Fibroblast of skin of right quadriceps (primary cell): ENCODE measurements at regions not wholly inside any gene's neighbourhood (a gene's known extent, or its start where the extent isn't known, plus 50 kb on each side); places are given as distances from the start of the nearest gene placed in this dataset.

Experiments used
- DNase-seq: peaks from one replicate; pipeline ENCODE4 v3.0.0-alpha.2; 2013

DNA sequence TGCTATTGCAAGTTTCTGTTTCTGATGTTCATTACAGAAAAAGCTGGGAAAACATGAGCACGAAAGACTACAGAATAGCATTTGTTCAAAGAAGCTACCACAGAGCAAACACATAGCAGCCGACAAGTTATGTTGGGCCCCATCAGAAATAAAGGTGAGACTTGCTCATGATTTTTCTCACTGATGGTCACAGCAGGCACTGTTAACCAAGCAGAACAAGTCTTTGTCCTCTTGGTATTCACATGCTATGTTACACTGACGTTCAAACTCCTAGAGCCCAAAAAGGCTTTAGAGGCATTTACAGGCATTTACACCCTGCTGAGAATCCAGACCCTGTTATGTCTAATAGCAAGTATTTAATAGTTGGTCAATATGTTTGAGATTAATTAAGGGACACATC lies 235.0 kb upstream of the HNMT start:
- DNase-seq: no peak

DNA sequence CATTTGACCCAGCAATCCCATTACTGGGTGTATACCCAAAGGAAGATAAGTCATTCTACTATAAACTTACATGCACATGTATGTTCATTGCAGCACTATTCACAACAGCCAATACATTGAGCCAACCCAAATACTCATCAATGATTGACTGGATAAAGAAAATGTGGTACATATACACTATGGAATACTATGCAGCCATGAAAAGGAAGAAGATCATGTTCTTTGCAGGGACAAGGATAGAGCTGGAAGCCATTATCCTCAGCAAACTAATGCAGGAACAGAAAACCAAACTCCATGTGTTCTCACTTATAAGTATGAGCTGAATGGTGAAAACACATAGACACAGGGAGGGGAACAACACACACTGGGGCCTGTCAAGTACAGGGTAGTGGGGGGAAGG lies 226.7 kb upstream of the HNMT start:
- DNase-seq: no peak

DNA sequence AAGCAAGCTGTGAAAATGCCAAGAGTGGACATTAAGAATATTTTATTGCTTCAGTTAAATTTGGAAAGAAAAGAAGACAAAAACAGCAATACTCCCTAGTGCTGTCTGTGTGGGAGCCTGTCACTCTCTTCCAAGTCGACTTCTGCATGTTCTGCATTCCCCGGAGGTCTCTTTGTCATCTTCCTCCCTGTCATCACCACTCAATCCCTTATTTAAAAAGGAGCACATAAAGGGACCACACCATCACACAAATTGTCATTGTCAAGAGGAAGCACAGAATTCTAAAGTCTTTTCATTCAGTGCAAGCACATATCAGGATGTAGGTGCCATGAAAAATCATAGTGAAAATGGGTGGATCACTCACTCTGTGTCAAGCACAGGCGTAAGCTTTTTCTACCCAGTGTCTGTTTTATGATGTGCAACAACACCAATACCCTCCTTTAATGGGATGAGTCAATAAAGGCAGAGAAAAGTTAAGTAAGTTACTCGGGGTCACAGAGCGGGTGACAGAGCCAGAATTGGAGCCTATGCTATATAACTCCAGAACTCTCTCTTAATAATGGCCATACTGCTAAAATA lies 222.4 kb upstream of the HNMT start:
- DNase-seq: no peak

DNA sequence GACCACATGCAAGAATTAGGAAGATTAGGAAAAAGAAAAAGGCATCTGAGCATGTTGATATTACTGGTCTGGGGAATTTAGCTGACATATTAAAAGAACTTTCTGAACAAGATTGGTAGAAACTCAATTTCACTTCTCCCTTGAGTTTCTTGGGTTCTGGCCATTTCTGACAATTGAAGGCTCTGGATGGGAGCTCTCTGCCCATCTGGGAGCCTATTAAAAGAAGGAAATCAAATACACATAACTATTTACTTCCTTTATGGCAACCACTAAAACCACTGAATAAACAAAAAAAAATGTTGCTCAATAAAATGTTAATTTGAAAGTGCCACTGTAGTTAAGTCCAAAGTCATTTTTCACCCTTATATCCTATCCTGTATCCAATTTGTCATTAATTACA lies 216.8 kb upstream of the HNMT start:
- DNase-seq: no peak

DNA sequence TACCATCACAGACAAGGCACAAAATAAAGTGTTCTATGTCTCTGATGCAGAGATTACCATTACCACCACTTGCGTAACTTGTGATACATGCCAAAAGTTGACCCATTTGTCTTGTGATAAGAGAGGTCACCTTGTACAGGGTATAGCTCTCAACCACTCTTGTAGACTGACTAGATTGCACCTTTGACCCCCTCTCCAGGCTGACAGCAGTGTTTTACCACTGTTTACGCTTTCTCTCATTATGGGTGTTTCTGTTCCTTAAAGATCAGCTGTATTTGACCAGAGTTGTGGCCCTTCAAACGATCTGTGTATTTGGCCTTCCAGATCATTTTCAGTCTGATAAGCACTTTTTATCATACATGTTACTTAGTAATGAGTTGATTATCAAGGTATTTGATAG lies 215.7 kb upstream of the HNMT start:
- DNase-seq: no peak

DNA sequence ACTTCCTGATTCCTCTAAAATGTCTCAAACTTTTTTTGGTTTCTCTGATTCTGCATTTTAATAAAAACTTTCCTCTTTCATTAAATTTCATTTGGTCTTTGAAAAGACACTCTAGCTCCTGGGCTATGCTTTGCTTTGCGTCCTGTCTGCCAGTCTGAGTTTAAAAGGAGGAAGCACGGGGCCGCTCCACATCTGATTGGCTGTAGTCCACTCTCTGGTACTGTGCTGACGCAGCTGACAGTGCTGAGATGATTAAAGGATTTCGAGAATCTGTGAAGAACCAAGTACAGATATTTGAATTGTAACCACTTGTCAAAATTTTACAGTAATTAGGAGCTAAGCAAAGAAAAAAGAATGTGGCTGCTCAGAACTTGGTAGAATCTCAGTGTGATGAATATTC lies 199.6 kb upstream of the HNMT start:
- DNase-seq: no peak

DNA sequence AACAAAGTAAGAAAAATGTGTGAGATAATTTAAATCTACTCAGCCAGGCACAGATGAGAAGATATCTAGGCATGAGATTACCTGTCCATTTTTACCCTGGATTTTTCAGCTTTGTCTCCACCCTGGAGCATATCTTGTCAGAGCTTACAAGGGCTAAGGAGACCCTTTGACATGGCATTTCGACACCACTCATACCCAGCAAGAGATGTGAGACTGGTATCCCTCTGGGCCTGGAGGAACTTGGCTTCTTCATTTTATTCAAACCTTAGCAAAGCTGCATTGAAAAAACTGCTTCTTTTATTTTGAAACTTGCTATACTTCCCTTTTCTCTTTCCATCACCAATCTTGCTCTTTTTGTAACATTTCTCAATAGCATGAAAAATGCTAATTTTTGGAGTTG lies 194.9 kb upstream of the HNMT start:
- DNase-seq: no peak

DNA sequence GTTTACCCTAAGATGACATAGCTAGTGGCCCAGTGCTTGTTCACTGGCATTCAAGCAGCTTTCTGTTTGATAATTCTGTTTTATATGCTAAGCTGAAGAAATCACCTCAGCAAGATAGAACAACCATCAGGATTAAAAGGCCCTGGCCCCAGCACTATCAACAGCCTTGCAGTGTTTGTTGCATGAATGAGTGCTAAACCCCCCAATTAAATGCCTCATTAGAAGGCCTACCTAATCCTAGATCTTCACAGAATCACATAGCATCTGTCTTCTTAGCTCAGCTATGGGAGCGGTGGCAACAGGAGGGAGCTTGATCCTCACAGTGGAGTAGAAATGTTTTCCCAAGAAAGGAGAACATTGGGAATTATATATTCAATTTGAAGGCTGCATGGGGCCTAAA lies 194.1 kb upstream of the HNMT start:
- DNase-seq: no peak

DNA sequence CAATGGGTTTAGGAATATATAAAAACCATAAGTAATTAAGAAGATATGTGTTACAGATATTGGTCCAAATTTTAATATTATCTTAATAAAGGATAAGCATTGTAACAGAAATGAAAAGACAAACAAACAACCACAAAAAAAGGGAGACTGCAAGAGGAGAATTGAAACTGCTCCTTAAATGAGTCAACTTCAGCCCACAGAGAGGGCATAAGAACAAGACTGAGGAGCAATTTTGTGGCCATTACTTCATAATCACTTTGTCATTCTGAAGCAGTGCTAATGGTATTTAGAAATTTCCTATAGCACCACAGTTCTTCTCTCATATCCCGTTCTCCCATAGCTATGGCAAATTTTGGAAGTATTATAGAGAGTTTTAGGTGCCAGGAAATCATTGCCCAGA lies 193.2 kb upstream of the HNMT start:
- DNase-seq: no peak

DNA sequence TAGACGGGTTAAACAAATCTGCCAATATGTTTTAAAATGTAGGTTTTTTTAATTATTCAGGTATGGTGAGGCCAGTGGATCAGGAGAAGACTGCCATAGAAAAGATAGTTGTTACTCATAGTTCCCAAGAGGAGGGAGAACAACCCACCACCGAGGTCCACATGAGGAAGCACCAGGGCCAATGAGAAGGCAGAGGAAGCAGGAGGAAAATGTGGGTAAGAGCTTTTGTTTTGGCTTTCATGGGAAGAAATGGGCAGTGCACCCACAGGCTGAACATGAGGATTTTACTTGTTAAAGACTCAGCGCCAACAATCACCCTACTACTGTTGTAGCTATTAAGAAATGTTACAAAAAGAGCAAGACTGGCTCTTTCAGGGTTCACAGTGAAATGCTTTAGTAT lies 191.8 kb upstream of the HNMT start:
- DNase-seq: no peak

DNA sequence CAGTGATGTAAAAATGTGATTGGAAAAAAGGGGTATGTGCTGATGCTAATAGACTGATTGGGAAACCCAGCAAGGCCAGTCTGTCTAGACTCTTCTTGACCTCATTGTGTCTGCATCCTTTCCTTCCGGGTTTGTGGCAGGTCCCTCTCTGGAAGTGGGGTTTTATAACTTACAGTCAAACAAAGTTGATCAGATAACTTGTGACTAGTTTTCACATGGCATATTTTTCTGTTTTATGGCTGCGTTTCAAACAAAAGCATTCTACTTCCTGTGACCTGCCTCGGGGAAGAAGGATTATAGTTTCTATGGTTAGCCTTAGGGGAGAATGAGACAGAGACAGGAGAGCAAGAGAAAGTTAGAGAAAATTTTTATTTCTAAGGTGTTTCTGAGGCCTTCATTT lies 188.7 kb upstream of the HNMT start:
- no peak for DNase-seq

DNA sequence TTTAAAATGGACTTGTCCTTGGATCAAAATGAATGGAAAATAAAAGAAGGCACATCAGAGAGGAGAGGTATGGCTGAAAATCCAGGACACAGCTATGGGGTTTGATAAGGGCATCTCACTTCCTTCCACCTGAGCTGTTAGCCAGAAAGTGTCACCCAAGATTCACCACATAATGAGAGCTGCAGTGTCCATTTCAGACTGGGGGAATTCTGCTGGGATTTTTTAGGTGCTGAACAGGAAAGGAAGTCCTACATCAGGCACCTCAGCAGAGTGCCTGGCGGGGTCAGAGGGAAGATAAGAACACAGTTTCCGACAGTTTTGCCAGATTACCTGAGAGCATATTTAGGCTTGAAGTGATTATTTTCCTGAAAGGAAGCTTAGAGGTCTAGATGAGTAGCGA lies 187.6 kb upstream of the HNMT start:
- no peak for DNase-seq

DNA sequence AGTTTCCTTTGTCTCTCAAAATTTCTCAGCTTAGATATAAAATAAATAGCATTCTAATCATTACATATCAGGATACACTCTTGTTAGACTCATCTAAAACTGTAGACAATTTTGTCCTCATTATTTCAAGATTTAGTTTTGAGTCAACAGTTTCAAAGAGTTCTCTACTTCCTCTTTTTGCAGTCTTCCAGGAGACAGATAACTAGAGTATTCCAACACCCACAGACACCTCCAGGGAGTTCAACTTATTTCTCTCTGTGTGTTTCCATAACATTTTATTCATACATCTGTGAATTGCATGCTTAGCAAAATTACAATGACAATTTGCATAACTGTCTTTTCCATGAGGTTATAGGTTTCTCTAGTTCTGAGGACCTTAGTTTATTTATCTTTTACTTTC lies 166.6 kb upstream of the HNMT start:
- DNase-seq: no peak

DNA sequence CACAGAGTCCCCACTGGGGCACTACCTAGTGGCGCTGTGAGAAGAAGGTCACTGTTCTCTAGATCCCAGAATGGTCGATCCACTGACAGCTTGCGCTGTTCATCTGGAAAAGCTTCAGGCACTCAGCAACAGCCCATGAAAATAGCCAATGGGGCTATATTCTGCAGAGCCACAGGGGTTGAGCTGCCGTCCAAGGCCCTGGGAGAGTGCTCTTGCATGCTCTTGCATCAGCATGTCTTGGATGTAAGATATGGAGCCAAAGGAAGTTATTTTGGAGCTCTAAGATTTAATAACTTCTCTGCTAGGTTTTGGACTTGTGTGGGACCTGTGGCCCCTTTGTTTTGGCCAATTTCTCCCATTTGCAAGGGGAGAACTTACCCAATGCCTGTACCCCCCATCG lies 164.7 kb upstream of the HNMT start:
- no peak for DNase-seq

DNA sequence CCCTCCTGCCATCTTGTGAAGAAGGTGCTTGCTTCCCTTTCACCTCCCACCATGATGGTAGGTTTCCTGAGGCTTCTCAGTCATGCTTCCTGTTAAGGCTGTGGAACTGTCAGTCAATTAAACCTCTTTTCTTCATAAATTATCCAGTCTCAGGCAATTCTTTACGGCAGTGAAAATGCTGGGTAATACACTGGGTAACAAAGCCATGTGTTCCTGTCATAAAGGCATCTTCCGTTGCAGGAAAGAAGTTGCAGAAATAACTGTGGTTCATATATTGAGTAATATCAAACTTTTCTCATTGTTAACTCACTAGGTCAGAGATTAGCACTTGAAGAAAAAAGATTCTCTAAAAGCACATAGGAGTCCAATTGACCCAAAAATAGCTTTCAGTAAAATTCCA lies 163.9 kb upstream of the HNMT start:
- no peak for DNase-seq

DNA sequence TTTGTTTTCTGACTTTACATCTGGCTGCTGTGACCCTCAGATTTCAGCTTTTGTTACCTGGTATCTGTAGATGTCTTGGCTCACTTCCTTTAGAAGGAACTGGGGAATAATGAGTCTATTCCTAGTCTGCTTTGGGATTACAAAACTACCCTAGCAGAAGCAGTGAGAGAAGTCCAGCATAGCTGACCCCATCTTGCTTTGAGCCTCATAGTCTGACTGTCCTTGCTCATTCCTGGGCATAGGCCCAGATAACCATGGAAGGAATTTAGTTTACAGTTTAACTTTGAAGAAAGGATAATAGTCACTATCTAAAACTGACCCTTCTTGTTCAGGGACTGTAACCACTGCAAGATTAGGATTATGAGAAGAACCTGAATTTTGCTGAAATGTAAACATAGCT lies 163.0 kb upstream of the HNMT start:
- DNase-seq: no peak

DNA sequence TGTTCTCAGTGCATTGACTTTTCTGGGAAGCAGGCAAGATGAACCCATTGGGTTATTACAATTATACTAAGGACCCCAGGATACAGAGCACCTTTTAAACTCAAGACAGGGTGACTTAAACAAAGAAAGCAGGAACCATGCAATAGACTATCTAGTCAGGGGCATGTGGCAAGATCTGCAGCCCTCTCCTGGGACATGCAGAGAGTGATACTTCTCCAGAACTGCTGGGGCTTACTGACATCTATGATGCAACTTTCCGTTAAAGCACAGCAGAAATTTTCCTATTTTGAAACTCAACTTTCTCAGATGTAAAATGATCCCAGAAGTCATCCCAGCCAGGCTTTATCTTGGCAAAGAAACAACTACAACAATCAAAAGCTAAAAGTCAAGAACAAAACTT lies 162.2 kb upstream of the HNMT start:
- no peak for DNase-seq

DNA sequence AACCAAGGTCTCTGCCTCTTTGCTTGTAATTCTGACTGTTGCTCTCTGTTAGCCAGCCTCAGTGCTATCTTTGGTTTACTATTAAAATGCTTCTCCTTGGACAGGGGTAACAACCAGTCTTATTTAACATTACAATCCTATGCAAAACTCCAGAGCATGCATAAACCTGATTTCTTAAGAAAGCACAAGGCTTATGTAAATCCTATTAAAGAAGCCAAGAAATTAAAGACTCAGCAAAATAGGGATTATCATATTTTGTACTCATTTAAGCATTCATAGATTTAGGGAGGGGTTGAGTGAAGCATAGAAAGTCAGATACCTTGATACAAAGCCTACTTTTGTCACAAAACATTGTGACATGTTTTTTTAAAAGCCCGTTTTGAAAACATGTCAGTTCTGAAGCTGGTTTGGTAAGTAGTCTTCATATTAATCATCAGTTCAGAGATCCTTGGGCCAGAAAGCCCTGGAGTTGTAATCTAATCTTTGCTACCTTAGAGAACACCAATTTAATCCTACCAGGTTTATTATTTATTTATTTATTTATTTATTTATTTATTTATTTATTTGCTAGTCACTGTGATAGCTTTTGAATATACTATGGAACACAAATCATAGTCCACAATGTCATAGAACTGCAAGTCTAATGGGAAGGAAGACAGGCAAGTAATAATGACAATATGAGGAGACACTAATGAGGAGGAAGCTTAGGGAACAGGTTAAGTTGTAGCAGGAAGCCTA lies 158.0 kb upstream of the HNMT start:
- DNase-seq: no peak

DNA sequence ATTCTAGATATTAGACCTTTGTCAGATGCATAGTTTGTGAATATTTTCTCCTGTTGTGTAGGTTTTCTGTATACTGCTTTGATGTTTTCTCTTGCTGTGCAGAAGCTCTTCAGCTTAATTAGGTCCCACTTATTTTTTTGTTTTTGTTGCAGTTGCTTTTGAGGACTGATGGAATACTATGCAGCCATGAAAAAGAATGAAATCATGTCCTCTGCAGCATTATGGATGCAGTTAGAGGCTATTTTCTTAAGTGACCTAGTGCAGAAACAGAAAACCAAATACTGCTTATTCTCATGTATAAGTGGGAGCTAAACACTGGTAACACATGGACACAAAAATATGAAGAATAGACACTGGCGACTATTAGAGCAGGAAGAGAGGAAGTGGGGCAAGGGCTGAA lies 155.0 kb upstream of the HNMT start:
- DNase-seq: no peak

DNA sequence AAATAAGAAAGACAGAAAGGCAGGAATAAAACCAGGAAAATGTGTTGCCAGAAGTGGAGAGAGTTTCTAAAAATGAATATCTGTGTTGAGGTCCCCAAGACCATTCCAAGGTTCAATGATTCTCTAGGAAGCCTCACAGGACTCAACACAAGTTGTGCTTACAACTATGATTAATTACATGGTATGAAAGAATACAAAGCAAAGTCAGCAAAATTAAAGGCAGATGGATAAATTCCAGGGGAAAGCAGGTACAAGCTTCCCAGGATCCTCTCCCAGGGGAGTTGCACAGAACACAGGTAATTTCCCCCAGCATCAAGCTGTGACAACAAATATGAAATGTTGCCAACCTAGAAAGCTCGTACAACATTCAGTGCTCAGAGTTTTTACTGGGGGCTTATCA lies 154.4 kb upstream of the HNMT start:
- DNase-seq: no peak

DNA sequence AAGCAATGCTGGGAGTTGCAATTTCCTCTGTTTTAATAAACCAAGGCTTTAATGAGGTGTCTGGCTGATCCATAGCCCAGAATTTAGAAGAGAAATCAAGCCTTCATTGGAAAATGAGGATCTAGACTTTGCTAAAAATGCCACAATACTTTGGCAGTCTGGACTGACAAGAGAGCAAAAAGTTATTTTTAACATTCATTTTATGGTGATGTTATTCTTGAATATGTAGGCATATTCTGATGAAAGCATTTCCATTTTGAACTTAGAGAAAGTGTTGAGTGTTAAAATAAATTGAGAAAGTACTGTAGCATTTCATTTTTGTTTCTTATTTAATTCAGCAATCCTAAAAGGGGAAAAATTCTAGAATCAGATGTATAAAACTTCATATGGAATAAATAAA lies 151.8 kb upstream of the HNMT start:
- DNase-seq: no peak

DNA sequence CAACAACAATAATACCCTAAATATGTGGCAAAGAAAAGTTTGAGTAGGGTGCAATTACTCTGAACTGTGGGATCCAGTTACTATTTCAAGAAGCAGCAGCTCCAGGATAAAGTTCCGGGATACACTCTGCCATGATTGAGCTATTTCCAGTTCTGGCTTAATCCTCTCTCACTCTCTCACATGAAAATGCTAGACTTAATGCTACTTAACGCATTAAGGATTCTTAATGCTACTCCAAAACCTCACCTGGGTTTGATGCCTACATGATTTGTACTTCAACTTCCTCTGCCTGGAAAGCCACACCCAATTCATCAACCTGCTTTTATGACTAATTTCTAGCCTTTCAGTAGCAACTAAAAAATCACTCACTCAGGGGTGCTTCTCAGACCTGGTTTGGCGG lies 151.1 kb upstream of the HNMT start:
- no peak for DNase-seq

DNA sequence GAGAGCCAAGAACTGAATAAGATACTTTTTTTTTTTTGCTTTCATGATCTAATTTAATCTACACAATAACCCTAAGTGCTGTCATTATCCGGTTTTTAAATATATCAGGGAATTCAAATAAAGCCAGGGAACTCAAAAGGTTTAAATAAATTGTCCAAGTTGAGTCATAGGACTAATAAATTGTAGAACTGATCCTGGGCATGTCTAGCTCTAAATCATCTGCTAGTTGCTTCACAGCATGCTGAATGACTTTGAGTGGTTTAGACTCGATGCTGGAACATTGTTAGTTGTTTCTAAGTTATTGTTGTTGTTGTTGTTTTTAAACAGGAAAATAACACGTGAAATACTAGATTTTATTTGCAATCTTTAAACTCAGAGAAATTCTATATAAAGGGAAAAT lies 147.2 kb upstream of the HNMT start:
- DNase-seq: no peak

DNA sequence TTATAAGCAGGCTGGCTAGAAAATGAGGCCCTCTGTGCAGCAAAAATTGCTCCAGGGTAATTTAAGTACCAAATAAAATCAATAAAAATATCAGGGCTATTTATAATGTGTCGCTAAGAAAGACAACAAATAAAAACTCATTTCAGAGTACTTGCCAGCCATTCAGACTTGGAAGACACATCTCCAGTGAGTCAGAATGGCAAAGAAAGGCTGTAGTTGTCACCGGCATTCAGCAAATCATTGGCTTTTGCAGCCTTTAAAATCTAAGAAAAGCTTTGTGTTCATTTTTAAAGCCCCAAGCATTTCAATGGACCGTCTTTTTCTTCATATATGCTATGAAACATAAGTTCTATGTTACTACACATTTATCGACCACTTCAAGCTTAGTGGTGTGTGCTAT lies 141.1 kb upstream of the HNMT start:
- DNase-seq: no peak

DNA sequence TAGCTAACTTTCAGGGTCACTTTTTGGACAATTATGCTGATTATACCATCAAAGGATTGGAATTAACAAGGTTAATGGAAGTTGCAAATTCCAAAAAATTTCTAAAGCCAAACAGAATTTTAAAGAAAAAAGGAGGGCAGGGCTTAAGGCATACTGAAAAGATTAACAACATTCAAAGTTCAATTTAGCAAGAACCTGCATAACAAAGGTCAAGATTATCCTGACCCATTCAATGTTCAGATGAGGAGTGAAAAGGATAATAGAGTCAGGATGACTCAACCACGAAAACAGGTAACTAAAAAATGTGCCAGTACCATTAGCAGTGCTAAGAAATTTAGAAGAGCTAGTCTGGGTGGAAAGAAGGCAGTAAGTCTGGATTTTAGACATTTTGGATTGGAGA lies 139.8 kb upstream of the HNMT start:
- no peak for DNase-seq
